Panc1 (cell line): ENCODE measurements at regions not wholly inside any gene's neighbourhood (a gene's known extent, or its start where the extent isn't known, plus 50 kb on each side); places are given as distances from the start of the nearest gene placed in this dataset.

Experiments used
- POLR2AphosphoS5 ChIP-seq: IDR thresholded peaks from 2 replicates; pipeline ENCODE4 v1.6.1; 2012; ENCODE audit warnings: mild to moderate bottlenecking, low read depth, low read length, moderate library complexity
- SIN3A ChIP-seq: IDR thresholded peaks from 2 replicates; pipeline ENCODE4 v1.6.1; 2012; ENCODE audit warnings: low read depth, mild to moderate bottlenecking, low read length, moderate library complexity, borderline replicate concordance; ENCODE audit not compliant: insufficient read depth
- TF ChIP-seq, protein P1 (sequence below): fragments of 450-650 bp; IDR thresholded peaks from 2 replicates; pipeline ENCODE4 v1.5.1; 2017; ENCODE audit warnings: mild to moderate bottlenecking
- TF ChIP-seq, protein P2 (sequence below), 2 experiments: IDR thresholded peaks; 2 replicates each; pipeline ENCODE4 v1.6.1; 2011 to 2012; ENCODE audit warnings: low read depth in 2 of 2, control low read depth in 1 of 2, low read length in 1 of 2, mild to moderate bottlenecking in 1 of 2, moderate library complexity in 1 of 2; ENCODE audit not compliant: insufficient read depth in 1 of 2

DNA sequence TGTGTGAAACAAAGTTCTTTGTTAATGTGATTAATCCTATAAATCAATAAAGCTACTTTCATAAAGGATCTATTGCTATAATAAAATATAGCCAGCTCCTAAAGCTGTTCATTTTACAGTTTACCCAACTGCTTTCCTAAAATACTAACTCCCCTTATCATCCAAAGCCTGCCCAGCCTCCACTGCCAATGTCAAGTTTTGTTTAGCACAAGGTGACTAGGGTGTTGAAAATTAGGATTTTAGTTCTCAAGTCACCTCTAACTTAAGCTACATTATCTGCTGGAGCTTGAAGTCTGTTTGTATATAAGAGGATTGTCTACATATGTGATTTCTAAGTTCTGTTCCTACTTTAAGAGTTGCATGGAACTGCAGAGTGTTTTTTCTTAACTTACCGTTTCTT is 86.3 kb downstream of the CCER1 start:
- TF ChIP-seq, protein P1, sequence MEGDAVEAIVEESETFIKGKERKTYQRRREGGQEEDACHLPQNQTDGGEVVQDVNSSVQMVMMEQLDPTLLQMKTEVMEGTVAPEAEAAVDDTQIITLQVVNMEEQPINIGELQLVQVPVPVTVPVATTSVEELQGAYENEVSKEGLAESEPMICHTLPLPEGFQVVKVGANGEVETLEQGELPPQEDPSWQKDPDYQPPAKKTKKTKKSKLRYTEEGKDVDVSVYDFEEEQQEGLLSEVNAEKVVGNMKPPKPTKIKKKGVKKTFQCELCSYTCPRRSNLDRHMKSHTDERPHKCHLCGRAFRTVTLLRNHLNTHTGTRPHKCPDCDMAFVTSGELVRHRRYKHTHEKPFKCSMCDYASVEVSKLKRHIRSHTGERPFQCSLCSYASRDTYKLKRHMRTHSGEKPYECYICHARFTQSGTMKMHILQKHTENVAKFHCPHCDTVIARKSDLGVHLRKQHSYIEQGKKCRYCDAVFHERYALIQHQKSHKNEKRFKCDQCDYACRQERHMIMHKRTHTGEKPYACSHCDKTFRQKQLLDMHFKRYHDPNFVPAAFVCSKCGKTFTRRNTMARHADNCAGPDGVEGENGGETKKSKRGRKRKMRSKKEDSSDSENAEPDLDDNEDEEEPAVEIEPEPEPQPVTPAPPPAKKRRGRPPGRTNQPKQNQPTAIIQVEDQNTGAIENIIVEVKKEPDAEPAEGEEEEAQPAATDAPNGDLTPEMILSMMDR: no peak
- TF ChIP-seq, protein P2, sequence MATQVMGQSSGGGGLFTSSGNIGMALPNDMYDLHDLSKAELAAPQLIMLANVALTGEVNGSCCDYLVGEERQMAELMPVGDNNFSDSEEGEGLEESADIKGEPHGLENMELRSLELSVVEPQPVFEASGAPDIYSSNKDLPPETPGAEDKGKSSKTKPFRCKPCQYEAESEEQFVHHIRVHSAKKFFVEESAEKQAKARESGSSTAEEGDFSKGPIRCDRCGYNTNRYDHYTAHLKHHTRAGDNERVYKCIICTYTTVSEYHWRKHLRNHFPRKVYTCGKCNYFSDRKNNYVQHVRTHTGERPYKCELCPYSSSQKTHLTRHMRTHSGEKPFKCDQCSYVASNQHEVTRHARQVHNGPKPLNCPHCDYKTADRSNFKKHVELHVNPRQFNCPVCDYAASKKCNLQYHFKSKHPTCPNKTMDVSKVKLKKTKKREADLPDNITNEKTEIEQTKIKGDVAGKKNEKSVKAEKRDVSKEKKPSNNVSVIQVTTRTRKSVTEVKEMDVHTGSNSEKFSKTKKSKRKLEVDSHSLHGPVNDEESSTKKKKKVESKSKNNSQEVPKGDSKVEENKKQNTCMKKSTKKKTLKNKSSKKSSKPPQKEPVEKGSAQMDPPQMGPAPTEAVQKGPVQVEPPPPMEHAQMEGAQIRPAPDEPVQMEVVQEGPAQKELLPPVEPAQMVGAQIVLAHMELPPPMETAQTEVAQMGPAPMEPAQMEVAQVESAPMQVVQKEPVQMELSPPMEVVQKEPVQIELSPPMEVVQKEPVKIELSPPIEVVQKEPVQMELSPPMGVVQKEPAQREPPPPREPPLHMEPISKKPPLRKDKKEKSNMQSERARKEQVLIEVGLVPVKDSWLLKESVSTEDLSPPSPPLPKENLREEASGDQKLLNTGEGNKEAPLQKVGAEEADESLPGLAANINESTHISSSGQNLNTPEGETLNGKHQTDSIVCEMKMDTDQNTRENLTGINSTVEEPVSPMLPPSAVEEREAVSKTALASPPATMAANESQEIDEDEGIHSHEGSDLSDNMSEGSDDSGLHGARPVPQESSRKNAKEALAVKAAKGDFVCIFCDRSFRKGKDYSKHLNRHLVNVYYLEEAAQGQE (IDR thresholded peaks at IDR 0.05; ENCODE audit: insufficient read depth in 1 of 2, low read depth in 2 of 2, low read length in 1 of 2): no peak
- TF ChIP-seq SIN3A: no peak
- no peak for TF ChIP-seq POLR2AphosphoS5
